Smooth muscle cell (in vitro differentiated cells): ENCODE measurements at regions not wholly inside any gene's neighbourhood (a gene's known extent, or its start where the extent isn't known, plus 50 kb on each side); places are given as distances from the start of the nearest gene placed in this dataset.

Experiments used
- DNase-seq: peaks from one replicate; lab custom pipeline; 2025; ENCODE audit not compliant: unreplicated experiment; lab: John Stamatoyannopoulos, UW
- H2AFZ ChIP-seq: fragments of 200-600 bp; sonication (generic); 2 replicates; pipeline ENCODE4 v1.6.0; 2016; ENCODE audit warnings: antibody characterized with exemption, low read depth, mild to moderate bottlenecking
- H3F3A ChIP-seq: fragments of 200-600 bp; sonication (generic); 2 replicates; pipeline ENCODE4 v1.6.0; 2017; ENCODE audit warnings: antibody characterized with exemption, low read depth
- H3K27ac ChIP-seq: fragments of 200-600 bp; sonication (generic); 2 replicates; pipeline ENCODE4 v1.5.1; 2016; ENCODE audit warnings: low read depth, mild to moderate bottlenecking
- H3K27me3 ChIP-seq: fragments of 200-600 bp; sonication (generic); 2 replicates; pipeline ENCODE4 v1.6.1; 2016; ENCODE audit warnings: low read depth, mild to moderate bottlenecking
- H3K36me3 ChIP-seq: fragments of 200-600 bp; sonication (generic); 2 replicates; pipeline ENCODE4 v1.5.1; 2016; ENCODE audit warnings: low read depth
- H3K4me1 ChIP-seq: fragments of 200-600 bp; sonication (generic); 2 replicates; pipeline ENCODE4 v1.5.1; 2016; ENCODE audit warnings: low read depth
- H3K4me2 ChIP-seq: fragments of 200-600 bp; sonication (generic); 2 replicates; pipeline ENCODE4 v1.6.0; 2016; ENCODE audit warnings: mild to moderate bottlenecking
- H3K4me3 ChIP-seq: fragments of 200-600 bp; sonication (generic); 2 replicates; pipeline ENCODE4 v1.5.1; 2016; ENCODE audit warnings: mild to moderate bottlenecking
- H3K79me2 ChIP-seq: fragments of 200-600 bp; sonication (generic); 2 replicates; pipeline ENCODE4 v1.6.0; 2016; ENCODE audit warnings: low read depth, mild to moderate bottlenecking
- H3K9ac ChIP-seq: fragments of 200-600 bp; sonication (generic); 2 replicates; pipeline ENCODE4 v1.6.0; 2016; ENCODE audit warnings: low read depth
- H3K9me3 ChIP-seq: fragments of 200-600 bp; sonication (generic); replicated peaks from 2 replicates; pipeline ENCODE4 v1.5.1; 2016; ENCODE audit warnings: low read depth
- H4K20me1 ChIP-seq: fragments of 200-600 bp; sonication (generic); 2 replicates; pipeline ENCODE4 v1.6.0; 2016; ENCODE audit warnings: low read depth
- CTCF ChIP-seq: fragments of 200-600 bp; sonication (generic); IDR thresholded peaks from 2 replicates; pipeline ENCODE4 v1.5.1; 2017; ENCODE audit warnings: borderline replicate concordance, mild to moderate bottlenecking, antibody characterized with exemption; ENCODE audit not compliant: insufficient read depth, poor library complexity, severe bottlenecking
- WGBS: methylation state at CpG from one replicate; pipeline ENCODE4 v1.1.7; 2016; ENCODE audit warnings: low lambda C conversion rate; 5-methylcytosine and 5-hydroxymethylcytosine counted together

- H3K27ac ChIP-seq: no peak overlapping the region
- H3K4me3 ChIP-seq: no peak overlapping the region
- no peaks in the 10 kb centered on the region for H3F3A ChIP-seq
- no peak overlapping the region for H3K4me2 ChIP-seq
- DNase-seq: no peak
- H3K36me3 ChIP-seq: no peaks in the 10 kb centered on the region
- 87% methylated on average over 4 of the region's 4 CpGs for WGBS
- H3K27me3 ChIP-seq: no peaks in the 10 kb centered on the region
- no peak for TF ChIP-seq CTCF
- H4K20me1 ChIP-seq: no peaks in the 10 kb centered on the region
- no peak overlapping the region for H2AFZ ChIP-seq
- H3K9ac ChIP-seq: no peak overlapping the region
- H3K79me2 ChIP-seq: no peaks in the 10 kb centered on the region
- H3K4me1 ChIP-seq: no peaks in the 10 kb centered on the region
- no peaks in the 10 kb centered on the region for H3K9me3 ChIP-seq
Observed at GRCh38 chr4:180674619-180675358, 1568.4 kb upstream of the TENM3 start.

GRCh38 chr4:180675359-180675650 is 1567.9 kb upstream of the TENM3 start:
- Histone ChIP-seq H3K4me1 (no peaks in the 10 kb centered on the region), H3K9me3 (no peaks in the 10 kb centered on the region), H2AFZ (no peak overlapping the region), H3K36me3 (no peaks in the 10 kb centered on the region), H3K79me2 (no peaks in the 10 kb centered on the region), H3K4me2 (no peak overlapping the region), H3K4me3 (no peak overlapping the region), H3F3A (no peaks in the 10 kb centered on the region), H3K27ac (no peak overlapping the region), H3K9ac (no peak overlapping the region), H3K27me3 (no peaks in the 10 kb centered on the region), H4K20me1 (no peaks in the 10 kb centered on the region)
- 71% methylated on average over 1 of the region's 1 CpG for WGBS
- no peak for DNase-seq
- no peak for TF ChIP-seq CTCF

GRCh38 chr4:180680305-180680704 is 1562.9 kb upstream of the TENM3 start:
- Histone ChIP-seq H3F3A (no peaks in the 10 kb centered on the region), H3K4me1 (no peaks in the 10 kb centered on the region), H3K4me3 (no peak overlapping the region), H3K27ac (no peak overlapping the region), H4K20me1 (no peaks in the 10 kb centered on the region), H3K4me2 (no peak overlapping the region), H2AFZ (no peak overlapping the region), H3K36me3 (no peaks in the 10 kb centered on the region), H3K79me2 (no peaks in the 10 kb centered on the region), H3K9me3 (no peaks in the 10 kb centered on the region), H3K9ac (no peak overlapping the region), H3K27me3 (no peaks in the 10 kb centered on the region)
- TF ChIP-seq CTCF: no peak
- DNase-seq: no peak
- 77% methylated on average over 2 of the region's 2 CpGs for WGBS

GRCh38 chr4:180682776-180683175 is 1560.4 kb upstream of the TENM3 start:
- no peak overlapping the region for H3K9ac ChIP-seq
- H3K4me3 ChIP-seq: no peak overlapping the region
- WGBS: 65% methylated on average over 2 of the region's 2 CpGs
- no peaks in the 10 kb centered on the region for H3K9me3 ChIP-seq
- no peaks in the 10 kb centered on the region for H3K36me3 ChIP-seq
- H3K4me2 ChIP-seq: no peak overlapping the region
- H3K27me3 ChIP-seq: no peaks in the 10 kb centered on the region
- DNase-seq: no peak
- no peaks in the 10 kb centered on the region for H3K4me1 ChIP-seq
- no peak overlapping the region for H2AFZ ChIP-seq
- H3F3A ChIP-seq: no peaks in the 10 kb centered on the region
- no peak for TF ChIP-seq CTCF
- no peak overlapping the region for H3K27ac ChIP-seq
- H4K20me1 ChIP-seq: no peaks in the 10 kb centered on the region
- no peaks in the 10 kb centered on the region for H3K79me2 ChIP-seq
